ENCODE measurements at regions not wholly inside any gene's neighbourhood (a gene's known extent, or its start where the extent isn't known, plus 50 kb on each side); places are given as distances from the start of the nearest gene placed in this dataset.

GRCh38 chr10:108989976-108990375 lies 933.3 kb downstream of the XPNPEP1 start:
- Mint-ChIP-seq H3K4me3 (no peak overlapping the region), H3K9me3 (no peaks in the 10 kb centered on the region; the same call in 1 of the 2 replicates), H3K27ac (no peak overlapping the region), H3K36me3 (no peaks in the 10 kb centered on the region), H3K27me3 (ENCODE audit: low read depth) (no peaks in the 10 kb centered on the region), H3K4me1 (no peaks in the 10 kb centered on the region)
- no peak for DNase-seq (ENCODE audit: low spot score)
- no peak for ATAC-seq
- ChIA-PET POLR2A (no interaction called here), CTCF (no interaction called here)
- no peak for TF ChIP-seq TP53 (CRISPR knock-in tag; IDR thresholded peaks at IDR 0.05)
- no peak for TF ChIP-seq ZNF121 (CRISPR knock-in tag; IDR thresholded peaks at IDR 0.05)
- TF ChIP-seq CREM (CRISPR knock-in tag; IDR thresholded peaks at IDR 0.05) = no peak
- TF ChIP-seq ZNF671 (CRISPR knock-in tag; IDR thresholded peaks at IDR 0.05) = no peak
- TF ChIP-seq FOXP1 (CRISPR knock-in tag; IDR thresholded peaks at IDR 0.05; ENCODE audit: borderline replicate concordance) = no peak
- TF ChIP-seq ZNF396 (CRISPR knock-in tag; IDR thresholded peaks at IDR 0.05; ENCODE audit: borderline replicate concordance) = no peak
- no peak for TF ChIP-seq USF1 (CRISPR knock-in tag; IDR thresholded peaks at IDR 0.05)
- no peak for TF ChIP-seq IRF1 (CRISPR knock-in tag; IDR thresholded peaks at IDR 0.05)
- TF ChIP-seq ZNF317 (CRISPR knock-in tag; IDR thresholded peaks at IDR 0.05; ENCODE audit: borderline replicate concordance, low read depth) = no peak
- no peak for TF ChIP-seq ZBTB43 (CRISPR knock-in tag; IDR thresholded peaks at IDR 0.05)
- TF ChIP-seq MXD4 (CRISPR knock-in tag; IDR thresholded peaks at IDR 0.05; ENCODE audit: borderline replicate concordance) = no peak
- no peak for TF ChIP-seq CTCF (IDR thresholded peaks at IDR 0.05)
- TF ChIP-seq OVOL2 (CRISPR knock-in tag; IDR thresholded peaks at IDR 0.05; ENCODE audit: borderline replicate concordance) = no peak

DNA sequence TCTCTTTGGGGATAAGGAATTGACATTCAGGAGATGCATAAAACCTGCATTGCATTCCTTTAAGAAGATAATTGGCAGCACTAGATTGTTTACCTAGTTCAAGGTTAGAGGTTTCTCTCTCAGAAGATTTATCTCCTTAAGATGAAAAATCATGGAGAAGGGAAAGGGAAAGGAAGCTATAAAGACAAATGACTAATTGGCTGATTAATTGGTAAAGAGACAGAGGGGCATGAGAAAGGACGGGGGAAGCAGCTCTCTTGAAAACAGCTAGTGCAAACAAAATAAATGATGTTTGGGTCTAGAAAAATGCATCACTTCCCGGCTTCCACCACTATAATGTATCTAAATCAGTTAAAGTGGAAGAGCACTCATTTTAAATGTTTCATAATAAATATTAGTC lies 941.2 kb downstream of the XPNPEP1 start:
- peaks cover 2% of the 10 kb centered on the region; the same call in 1 of the 2 replicates for H3K27me3 Mint-ChIP-seq (ENCODE audit: low read depth)
- H3K4me3 Mint-ChIP-seq = no peak overlapping the region
- peaks cover 16% of the 10 kb centered on the region for H3K4me1 Mint-ChIP-seq
- H3K36me3 Mint-ChIP-seq = peaks cover 10% of the 10 kb centered on the region
- no peak; the same call in 1 of the 2 replicates for ATAC-seq
- no peak overlapping the region; the same call in 1 of the 2 replicates for H3K27ac Mint-ChIP-seq
- POLR2A ChIA-PET = interaction anchor here (1.2 kb wide), 1 partner anchor 54 kb away, joined by 3 read pairs; no protein-coding TSS in a partner anchor
- DNase-seq (ENCODE audit: low spot score) = no peak
- CTCF ChIA-PET = no interaction called here
- TF ChIP-seq NFYB (CRISPR knock-in tag; conservative IDR thresholded peaks at IDR 0.05; ENCODE audit: low read depth) = no peak
- no peak for TF ChIP-seq NFATC4 (CRISPR knock-in tag; IDR thresholded peaks at IDR 0.05)
- TF ChIP-seq ZNF219 (CRISPR knock-in tag; IDR thresholded peaks at IDR 0.05; ENCODE audit: borderline replicate concordance) = no peak
- TF ChIP-seq, protein P1, sequence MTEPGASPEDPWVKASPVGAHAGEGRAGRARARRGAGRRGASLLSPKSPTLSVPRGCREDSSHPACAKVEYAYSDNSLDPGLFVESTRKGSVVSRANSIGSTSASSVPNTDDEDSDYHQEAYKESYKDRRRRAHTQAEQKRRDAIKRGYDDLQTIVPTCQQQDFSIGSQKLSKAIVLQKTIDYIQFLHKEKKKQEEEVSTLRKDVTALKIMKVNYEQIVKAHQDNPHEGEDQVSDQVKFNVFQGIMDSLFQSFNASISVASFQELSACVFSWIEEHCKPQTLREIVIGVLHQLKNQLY (CRISPR knock-in tag; IDR thresholded peaks at IDR 0.05) = no peak
- TF ChIP-seq, protein P2, sequence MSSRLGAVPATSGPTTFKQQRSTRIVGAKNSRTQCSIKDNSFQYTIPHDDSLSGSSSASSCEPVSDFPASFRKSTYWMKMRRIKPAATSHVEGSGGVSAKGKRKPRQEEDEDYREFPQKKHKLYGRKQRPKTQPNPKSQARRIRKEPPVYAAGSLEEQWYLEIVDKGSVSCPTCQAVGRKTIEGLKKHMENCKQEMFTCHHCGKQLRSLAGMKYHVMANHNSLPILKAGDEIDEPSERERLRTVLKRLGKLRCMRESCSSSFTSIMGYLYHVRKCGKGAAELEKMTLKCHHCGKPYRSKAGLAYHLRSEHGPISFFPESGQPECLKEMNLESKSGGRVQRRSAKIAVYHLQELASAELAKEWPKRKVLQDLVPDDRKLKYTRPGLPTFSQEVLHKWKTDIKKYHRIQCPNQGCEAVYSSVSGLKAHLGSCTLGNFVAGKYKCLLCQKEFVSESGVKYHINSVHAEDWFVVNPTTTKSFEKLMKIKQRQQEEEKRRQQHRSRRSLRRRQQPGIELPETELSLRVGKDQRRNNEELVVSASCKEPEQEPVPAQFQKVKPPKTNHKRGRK (CRISPR knock-in tag; IDR thresholded peaks at IDR 0.05; ENCODE audit: borderline replicate concordance) = no peak
- no peak for TF ChIP-seq ZNF232 (CRISPR knock-in tag; IDR thresholded peaks at IDR 0.05)
- no peak for TF ChIP-seq CREM (CRISPR knock-in tag; IDR thresholded peaks at IDR 0.05)
- no peak for TF ChIP-seq NFE2L1 (CRISPR knock-in tag; IDR thresholded peaks at IDR 0.05)
- H3K9me3 Mint-ChIP-seq = peaks cover 23% of the 10 kb centered on the region

Data from WTC11 (cell line).